Parathyroid adenoma (tissue), 2 donors: ENCODE measurements at regions not wholly inside any gene's neighbourhood (a gene's known extent, or its start where the extent isn't known, plus 50 kb on each side); places are given as distances from the start of the nearest gene placed in this dataset.
A peak's percentile ranks its signal among the peaks of the same experiment; 100 is the strongest.

Experiments used
- H2AFZ ChIP-seq: fragments of 300-600 bp; sonication (generic); one replicate; pipeline ENCODE4 v1.7.0; 2017; ENCODE audit warnings: antibody characterized with exemption, mild to moderate bottlenecking
- H3K27ac ChIP-seq: fragments of 300-600 bp; sonication (generic); one replicate; pipeline ENCODE4 v1.7.0; 2017
- H3K27me3 ChIP-seq: fragments of 300-600 bp; sonication (generic); one replicate; pipeline ENCODE4 v1.7.0; 2017; ENCODE audit warnings: low read length; ENCODE audit not compliant: control insufficient read depth, insufficient read depth
- H3K36me3 ChIP-seq: fragments of 300-600 bp; sonication (generic); one replicate; pipeline ENCODE4 v1.7.0; 2017; ENCODE audit warnings: low read length; ENCODE audit not compliant: control insufficient read depth, insufficient read depth
- H3K4me1 ChIP-seq: fragments of 300-600 bp; sonication (generic); one replicate; pipeline ENCODE4 v1.7.0; 2017; ENCODE audit warnings: control low read depth
- H3K4me2 ChIP-seq: fragments of 300-600 bp; sonication (generic); one replicate; pipeline ENCODE4 v1.7.0; 2017; ENCODE audit warnings: low read length
- H3K4me3 ChIP-seq: fragments of 300-600 bp; sonication (generic); one replicate; pipeline ENCODE4 v1.7.0; 2017; ENCODE audit warnings: low read depth, low read length
- H3K79me2 ChIP-seq: fragments of 300-600 bp; sonication (generic); one replicate; pipeline ENCODE4 v1.7.0; 2017; ENCODE audit warnings: control low read depth
- H3K9ac ChIP-seq: fragments of 300-600 bp; sonication (generic); one replicate; pipeline ENCODE4 v1.7.0; 2017; ENCODE audit warnings: mild to moderate bottlenecking
- H3K9me3 ChIP-seq: fragments of 300-600 bp; sonication (generic); one replicate; pipeline ENCODE4 v1.7.0; 2017; ENCODE audit warnings: low read length; ENCODE audit not compliant: control insufficient read depth
- TF ChIP-seq, protein P1 (sequence below): fragments of 300-600 bp; sonication (generic); IDR thresholded peaks from one replicate; pipeline ENCODE4 v1.7.0; 2017; ENCODE audit warnings: antibody characterized with exemption, mild to moderate bottlenecking
- donor health status: primary hyperparathyroidism.

DNA sequence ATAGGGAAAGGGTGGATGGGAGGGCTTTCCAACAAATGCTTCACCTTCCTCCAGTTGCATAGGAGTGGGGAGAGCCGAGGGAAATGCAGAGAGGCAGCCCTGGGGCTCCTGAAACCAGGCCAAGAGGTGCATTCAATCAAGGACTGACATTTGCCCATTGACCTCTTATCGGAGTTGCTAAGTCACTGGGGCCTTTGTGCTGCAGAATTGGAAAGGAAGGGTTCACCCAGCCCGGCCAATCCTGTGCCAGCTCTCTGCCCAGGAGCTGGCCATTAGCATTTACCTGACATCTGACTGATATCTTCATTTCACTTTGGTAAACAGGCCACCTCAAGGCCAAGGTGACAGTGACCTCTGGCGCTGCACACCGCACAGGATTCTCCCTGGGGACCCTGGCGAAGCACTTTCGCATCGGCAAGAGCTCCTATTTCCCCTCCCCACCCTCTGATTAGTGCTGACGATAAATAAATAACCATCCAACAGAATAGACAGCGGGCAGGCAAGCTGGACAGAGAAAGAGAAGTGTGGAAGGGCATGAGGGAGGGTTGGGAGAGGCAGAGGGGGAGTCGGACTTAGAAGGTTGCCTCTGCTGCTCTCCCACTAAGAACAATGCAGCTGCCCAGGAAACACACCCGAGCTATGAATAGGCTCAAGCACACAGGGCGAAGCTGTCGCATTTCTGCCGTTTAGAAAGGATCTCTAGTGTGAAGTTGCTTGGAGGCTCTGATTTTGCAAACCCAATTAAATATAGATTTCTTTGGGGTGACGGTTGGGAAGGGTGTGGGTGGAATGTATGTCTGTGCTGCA lies 57.0 kb upstream of the BOD1 start:
- H3K9ac ChIP-seq: peak overlapping the region; percentile 30
- H3K27me3 ChIP-seq: no peaks in the 10 kb centered on the region
- H3K4me1 ChIP-seq: peaks cover 90% of the 10 kb centered on the region
- H3K9me3 ChIP-seq: no peaks in the 10 kb centered on the region
- no peaks in the 10 kb centered on the region for H3K79me2 ChIP-seq
- H2AFZ ChIP-seq: peak overlapping the region; percentile 69
- peak overlapping the region; percentile 99 for H3K27ac ChIP-seq
- no peaks in the 10 kb centered on the region for H3K36me3 ChIP-seq
- peak overlapping the region; percentile 51 for H3K4me2 ChIP-seq
- TF ChIP-seq, protein P1, sequence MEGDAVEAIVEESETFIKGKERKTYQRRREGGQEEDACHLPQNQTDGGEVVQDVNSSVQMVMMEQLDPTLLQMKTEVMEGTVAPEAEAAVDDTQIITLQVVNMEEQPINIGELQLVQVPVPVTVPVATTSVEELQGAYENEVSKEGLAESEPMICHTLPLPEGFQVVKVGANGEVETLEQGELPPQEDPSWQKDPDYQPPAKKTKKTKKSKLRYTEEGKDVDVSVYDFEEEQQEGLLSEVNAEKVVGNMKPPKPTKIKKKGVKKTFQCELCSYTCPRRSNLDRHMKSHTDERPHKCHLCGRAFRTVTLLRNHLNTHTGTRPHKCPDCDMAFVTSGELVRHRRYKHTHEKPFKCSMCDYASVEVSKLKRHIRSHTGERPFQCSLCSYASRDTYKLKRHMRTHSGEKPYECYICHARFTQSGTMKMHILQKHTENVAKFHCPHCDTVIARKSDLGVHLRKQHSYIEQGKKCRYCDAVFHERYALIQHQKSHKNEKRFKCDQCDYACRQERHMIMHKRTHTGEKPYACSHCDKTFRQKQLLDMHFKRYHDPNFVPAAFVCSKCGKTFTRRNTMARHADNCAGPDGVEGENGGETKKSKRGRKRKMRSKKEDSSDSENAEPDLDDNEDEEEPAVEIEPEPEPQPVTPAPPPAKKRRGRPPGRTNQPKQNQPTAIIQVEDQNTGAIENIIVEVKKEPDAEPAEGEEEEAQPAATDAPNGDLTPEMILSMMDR: peak; percentile 12
- peak overlapping the region; percentile 19 for H3K4me3 ChIP-seq

DNA sequence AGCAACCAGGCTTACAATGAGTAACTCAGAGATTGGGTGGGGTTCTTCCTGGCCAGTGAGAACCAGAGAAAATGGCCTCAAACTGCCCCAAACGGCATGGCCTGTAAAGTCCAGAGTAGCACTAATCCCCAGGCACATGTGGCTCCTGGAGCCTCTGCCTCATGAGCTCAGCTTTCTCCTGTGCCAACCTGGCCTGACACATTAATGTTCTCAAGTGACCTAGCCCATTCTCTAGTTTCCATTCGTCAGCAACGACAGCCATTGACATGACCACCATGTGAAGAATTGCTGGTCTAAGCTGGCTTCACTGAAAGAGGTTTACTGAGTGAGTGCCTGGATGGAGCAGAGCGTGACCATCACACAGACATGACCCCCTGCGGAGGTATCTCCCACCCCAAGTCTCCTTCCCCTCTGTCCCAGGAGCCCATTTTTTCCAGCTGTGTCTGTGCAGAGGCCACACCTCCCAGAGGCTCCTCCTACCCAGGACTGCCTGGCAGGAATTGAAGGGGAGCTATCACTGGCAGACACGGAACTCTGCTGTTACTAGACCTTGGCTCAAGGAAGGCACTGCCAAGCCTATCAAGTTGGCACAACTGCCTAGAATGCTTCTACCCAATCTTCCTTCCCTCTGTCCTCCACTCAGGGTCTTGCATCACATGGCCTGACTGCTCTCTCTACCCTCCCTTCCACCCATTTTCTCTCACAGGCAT lies 59.0 kb upstream of the BOD1 start:
- Histone ChIP-seq H3K4me3 (no peak overlapping the region), H3K9me3 (no peaks in the 10 kb centered on the region), H3K4me2 (peak overlapping the region; percentile 13), H3K27ac (peak overlapping the region; percentile 99), H3K9ac (no peak overlapping the region), H2AFZ (peak overlapping the region; percentile 61), H3K36me3 (no peaks in the 10 kb centered on the region), H3K27me3 (no peaks in the 10 kb centered on the region), H3K4me1 (peaks cover 73% of the 10 kb centered on the region), H3K79me2 (no peaks in the 10 kb centered on the region)
- TF ChIP-seq, protein P1: no peak

DNA sequence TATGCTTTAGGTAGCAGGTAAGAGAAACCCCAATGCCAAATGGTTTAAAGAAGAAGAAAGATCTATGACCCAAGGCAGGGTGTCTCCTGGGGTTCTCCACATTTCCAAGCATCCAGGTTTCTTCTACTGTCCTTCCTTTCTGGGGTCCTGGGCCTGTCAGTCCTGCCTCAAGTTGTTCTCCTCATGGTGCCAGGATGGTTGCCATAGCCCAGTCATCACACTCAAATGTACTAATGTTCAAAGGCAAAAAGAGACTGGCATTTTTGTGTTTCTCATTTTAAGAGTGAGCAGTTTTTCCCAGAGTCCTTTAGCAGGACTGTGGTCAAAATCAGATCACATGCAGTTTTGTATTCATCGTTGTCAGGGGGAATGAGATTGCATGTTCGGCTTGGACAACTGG lies 59.9 kb upstream of the BOD1 start:
- Histone ChIP-seq H3K9ac (no peak overlapping the region), H3K9me3 (no peaks in the 10 kb centered on the region), H3K27ac (peak overlapping the region; percentile 99), H3K27me3 (no peaks in the 10 kb centered on the region), H3K4me3 (no peak overlapping the region), H3K4me2 (no peak overlapping the region), H3K36me3 (no peaks in the 10 kb centered on the region), H2AFZ (no peak overlapping the region), H3K79me2 (no peaks in the 10 kb centered on the region), H3K4me1 (peaks cover 73% of the 10 kb centered on the region)
- TF ChIP-seq, protein P1: no peak

DNA sequence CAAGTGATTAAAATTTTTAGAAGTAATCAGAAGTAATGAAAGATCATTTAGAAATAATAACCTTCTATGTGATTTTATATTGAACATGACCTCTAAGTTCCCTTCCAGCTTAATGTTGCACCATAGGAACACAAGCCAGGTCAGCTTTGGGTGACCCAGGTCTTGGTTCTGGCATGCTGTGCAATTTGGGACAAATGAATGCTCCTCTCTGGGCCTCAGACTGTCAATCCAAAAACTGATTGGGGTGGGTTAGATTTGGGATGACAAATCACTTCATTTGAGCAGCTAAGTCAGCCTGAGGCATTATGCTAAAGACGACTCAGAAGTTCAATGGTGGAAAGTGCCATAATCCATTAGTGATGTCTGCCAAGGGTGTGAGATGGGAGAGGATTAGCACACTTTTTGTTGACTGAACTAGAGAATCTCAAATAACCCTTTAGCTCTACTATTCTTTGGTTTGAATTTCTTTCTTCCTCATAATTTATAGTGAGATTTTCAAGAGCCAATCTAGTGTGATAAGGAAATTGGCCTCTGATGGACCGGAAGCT lies 60.7 kb upstream of the BOD1 start:
- Histone ChIP-seq H3K4me3 (no peak overlapping the region), H3K9me3 (no peaks in the 10 kb centered on the region), H3K4me1 (peaks cover 65% of the 10 kb centered on the region), H2AFZ (no peak overlapping the region), H3K4me2 (no peak overlapping the region), H3K27ac (peak overlapping the region; percentile 99), H3K36me3 (no peaks in the 10 kb centered on the region), H3K27me3 (no peaks in the 10 kb centered on the region), H3K79me2 (no peaks in the 10 kb centered on the region), H3K9ac (no peak overlapping the region)
- TF ChIP-seq, protein P1: no peak
